ENCODE measurements at regions not wholly inside any gene's neighbourhood (a gene's known extent, or its start where the extent isn't known, plus 50 kb on each side); places are given as distances from the start of the nearest gene placed in this dataset.
"Not testable (repeated sequence)": the region's sequence is repeated elsewhere in the genome, so short reads cannot be mapped to it uniquely, and the experiment has no call there.

- TF ChIP-seq CTCF, POLR2AphosphoS5, POLR2A (IDR thresholded peaks at IDR 0.05): not testable (repeated sequence)
Observed at GRCh38 chr21:9749741-9750230, 771.6 kb upstream of the TPTE start.
